Iris pigment epithelial cell (primary cell): ENCODE measurements at regions not wholly inside any gene's neighbourhood (a gene's known extent, or its start where the extent isn't known, plus 50 kb on each side); places are given as distances from the start of the nearest gene placed in this dataset.

ENCODE experiments used
- DNase-seq: peaks from one replicate; pipeline ENCODE4 v3.0.0-alpha.2; 2011; ENCODE audit warnings: low read depth

- no peak for DNase-seq
These were observed 52.0 kb downstream of the MAGEF1 start for GRCh38 chr3:184659797-184660301.

DNA sequence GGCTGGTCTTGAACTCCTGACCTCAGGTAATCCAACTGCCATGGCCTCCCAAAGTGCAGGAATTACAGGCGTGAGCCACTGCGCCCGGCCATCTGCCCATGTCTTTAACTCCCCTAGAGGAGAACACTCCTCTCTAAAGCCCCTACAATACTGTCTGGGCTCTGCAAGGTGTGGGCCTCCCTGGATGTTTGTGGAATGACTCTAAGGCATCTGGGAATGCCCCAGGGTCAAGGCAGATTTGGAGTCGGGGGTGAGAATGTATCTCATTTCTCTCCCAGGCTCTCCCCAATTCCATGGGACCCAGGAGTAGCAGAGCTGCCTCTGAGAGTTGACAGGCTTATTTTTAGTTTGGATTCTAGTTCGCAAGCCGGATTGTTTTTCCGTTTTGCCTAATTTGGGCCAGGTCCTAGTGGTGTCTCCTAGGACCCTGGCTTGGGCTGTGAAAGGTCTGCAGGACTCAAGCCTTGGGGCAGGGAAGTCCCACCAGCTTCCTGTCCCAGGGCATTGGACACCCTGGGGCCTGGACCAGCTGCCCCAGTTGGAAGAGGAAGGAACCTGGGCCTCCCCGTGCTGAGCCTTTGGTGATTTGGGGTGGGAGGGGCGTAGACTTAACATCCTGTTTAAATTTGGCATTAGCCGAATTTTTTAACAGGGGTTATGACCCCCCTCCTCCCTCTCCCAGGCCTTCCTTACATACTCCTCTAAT, 53.5 kb downstream of the MAGEF1 start:
- no peak for DNase-seq

DNA sequence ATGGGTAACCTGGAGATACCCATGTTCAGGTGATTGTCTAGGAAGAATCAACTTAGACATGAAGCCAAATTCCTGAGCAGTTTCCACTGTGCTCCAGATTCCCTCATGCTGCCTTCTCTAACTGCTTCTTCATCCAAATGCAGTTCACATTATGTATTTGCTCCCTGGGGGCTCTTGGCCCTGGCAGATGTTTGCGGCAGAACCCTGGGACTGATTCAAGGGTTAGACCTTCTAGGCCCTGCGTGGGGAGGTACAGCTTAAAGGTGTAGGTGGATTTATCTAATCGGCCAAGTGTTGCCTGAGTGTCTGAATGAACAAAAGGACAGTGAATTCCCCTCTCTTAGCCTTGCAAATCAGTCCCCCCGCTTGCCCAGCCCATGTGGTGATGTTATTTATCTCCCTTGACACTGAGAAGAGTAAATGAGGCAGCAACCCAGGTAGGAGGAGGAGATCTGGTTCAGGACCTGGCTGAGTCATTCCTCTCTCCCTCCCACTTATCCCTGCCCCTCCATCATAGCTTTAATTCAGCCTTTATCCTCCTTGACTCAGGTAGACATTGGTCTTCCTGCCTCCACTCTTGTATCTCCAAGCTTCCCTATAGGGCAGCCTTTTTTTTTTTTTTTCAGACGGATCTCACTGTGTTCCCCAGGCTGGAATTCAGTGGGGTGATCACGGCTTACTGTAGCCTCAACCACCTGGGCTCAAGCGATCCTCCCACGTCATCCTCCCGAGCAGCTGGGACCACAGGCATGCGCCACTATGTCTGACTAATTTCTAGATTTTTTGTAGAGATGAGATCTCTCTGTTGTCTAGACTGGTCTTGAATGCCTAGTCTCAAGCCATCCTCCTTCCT, 54.8 kb downstream of the MAGEF1 start:
- peak; percentile 86 for DNase-seq

DNA sequence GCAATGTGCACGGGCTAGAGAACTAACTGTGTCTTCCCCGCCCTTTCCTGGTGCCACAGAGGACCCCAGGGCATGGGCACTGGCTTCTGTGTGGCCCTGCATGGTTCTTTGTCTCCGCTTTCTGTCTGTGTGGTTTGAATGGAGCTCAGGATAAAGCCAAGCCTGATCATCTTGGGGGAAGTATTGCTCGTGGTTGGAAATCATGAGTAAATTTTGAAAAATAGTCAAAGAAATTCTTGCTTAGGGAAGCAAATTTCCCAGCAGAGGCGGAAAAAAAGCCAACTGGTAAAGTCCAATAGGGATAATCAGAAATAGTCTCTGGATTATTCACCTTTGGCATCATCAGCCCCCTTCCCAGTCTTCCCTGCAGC, 55.4 kb downstream of the MAGEF1 start:
- DNase-seq: no peak

GRCh38 chr3:184655597-184655996, 56.3 kb downstream of the MAGEF1 start:
- no peak for DNase-seq

DNA sequence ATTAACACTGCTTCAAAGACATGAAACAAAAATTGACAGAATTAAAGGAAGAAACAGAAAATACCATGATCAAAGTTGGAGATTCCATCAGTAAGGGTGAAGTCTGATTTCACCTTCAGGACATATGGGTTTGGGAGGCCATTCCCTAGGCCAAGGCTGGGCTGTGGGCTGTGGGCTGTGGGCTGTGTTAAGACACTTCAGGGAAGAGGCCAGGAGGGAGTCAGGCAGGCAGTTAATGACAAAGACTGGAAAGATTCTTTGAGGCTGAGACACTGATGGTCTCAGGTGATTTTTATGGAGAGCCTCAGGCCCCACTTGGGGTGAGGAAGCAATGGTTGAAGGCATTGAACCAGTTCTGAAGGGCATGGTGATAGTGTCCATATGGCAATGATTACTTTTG, 57.5 kb downstream of the MAGEF1 start:
- DNase-seq: no peak

DNA sequence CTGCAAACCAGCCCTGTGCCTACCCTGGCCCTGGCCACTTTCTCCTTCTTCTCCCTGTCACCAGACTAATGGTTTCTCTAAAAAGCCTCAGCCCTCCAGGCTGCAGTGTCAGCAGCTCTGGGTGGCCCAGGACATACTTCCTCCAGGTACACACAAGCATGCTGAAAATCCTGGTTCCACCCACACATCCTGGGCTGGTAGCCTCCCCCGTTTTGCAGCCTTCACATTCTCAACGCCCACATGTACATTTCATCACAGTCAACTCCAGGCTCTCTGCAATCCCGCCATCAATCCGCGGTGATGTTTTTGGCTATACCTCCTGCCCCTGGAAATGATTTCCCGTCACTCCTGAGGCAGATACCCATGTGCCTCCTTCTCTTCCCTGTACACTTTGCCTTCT, 59.4 kb downstream of the MAGEF1 start:
- peak; percentile 10 for DNase-seq

DNA sequence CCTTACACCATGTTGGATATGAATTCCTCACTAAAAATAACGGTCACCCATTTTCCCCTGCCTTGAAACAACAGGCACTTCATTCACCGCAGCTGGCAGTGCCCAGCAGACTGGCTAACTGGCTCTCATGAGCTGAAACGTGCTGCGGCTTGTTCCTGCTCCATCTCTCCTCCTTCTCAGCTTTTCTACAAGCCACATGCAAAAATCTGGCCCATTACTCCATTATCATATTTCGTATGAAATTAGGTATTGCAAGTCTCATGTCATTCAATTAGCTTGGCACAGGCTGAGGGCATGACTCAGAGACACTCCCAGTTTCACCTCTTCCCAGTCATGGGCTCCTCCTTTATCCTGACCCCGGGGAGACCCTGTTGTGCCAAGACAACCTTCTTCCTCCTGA, 60.0 kb downstream of the MAGEF1 start:
- no peak for DNase-seq

DNA sequence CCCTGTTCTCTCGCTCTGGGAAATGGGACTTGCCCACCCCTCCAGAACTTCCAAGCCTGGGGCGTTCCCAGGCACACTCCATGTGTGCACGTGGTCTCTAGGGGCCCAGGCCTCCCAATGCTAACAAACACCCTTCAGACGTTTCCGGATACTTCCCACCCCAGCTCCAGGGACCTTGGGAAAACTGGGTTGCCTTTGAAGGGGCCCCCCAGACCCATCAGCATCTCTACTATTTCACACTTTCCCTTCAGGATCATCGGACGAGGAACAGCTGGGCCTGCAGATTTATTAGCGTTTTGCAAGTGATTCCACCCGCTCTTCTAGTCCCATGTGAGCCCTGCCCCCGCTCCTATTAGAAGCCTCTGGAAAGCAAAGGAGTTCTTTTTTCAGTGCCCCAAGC, 63.2 kb downstream of the MAGEF1 start:
- no peak for DNase-seq

DNA sequence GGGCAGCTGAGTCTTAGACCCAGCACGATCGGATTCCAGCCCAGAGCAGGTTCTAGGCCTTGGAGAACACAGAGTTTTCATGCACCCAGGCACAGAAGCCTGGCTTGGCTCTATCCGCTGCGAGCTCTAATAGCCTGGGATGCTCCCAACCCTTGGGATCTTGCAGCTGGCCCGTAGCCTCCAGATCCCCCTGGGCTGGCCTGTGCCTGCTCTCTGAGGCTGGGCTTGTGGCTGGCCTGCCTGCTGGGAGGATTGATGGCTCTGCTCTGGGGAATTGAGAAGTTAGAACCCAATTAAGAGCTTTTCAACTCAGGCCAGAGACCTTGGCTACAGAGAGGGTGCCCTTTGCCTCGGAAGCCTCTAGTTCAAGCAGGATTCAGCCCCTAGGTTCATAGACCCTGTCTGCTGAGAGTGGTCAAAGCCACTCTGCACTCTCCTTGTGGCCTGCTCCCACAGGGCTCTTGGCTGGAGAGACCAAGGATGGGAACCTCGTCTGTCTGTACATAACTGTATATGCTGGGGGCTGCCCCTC, 64.4 kb downstream of the MAGEF1 start:
- DNase-seq: no peak

GRCh38 chr3:184645336-184645735, 66.5 kb downstream of the MAGEF1 start:
- DNase-seq: peak; percentile 34

GRCh38 chr3:184643442-184643841, 68.4 kb downstream of the MAGEF1 start:
- DNase-seq: no peak

GRCh38 chr3:184642631-184643285, 69.1 kb downstream of the MAGEF1 start:
- no peak for DNase-seq

- DNase-seq: no peak
These were observed 70.4 kb downstream of the MAGEF1 start for GRCh38 chr3:184641430-184641829.

- DNase-seq: no peak
These were observed 72.5 kb downstream of the MAGEF1 start for GRCh38 chr3:184639351-184639750.

GRCh38 chr3:184637705-184638104, 74.2 kb downstream of the MAGEF1 start:
- DNase-seq: peak; percentile 37

GRCh38 chr3:184636741-184637316, 75.0 kb downstream of the MAGEF1 start:
- peak; percentile 89 for DNase-seq

- no peak for DNase-seq
These were observed 74.2 kb downstream of the EPHB3 start for GRCh38 chr3:184635774-184636173.

DNA sequence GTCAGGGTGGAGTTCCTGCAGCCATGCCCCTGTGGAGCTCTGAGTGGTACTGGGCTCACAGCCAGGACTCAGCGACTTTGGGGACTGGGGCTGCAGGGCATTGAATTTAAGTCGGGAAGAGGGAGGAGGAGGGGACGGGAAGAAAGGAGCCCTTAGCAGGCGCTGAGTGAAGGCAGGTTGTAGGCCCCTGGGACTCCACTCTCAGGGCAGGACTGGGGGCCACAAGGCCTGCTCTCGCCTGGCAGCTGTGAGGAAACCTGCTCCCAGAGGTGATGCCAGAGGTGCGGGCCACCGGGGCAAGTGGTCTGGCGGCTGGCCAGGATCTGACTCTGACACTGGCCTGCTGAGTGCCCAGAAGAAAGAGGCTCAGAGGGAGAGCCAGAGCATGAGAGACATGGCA, 73.5 kb downstream of the EPHB3 start:
- DNase-seq: no peak

- DNase-seq: no peak
These were observed 71.6 kb downstream of the EPHB3 start for GRCh38 chr3:184633237-184633579.

GRCh38 chr3:184632551-184633236, 71.1 kb downstream of the EPHB3 start:
- DNase-seq: no peak
